Fibroblast of mammary gland (primary cell): ENCODE measurements at regions not wholly inside any gene's neighbourhood (a gene's known extent, or its start where the extent isn't known, plus 50 kb on each side); places are given as distances from the start of the nearest gene placed in this dataset.

Experiments used
- DNase-seq: peaks from one replicate; pipeline ENCODE4 v3.0.0-alpha.2; 2010; ENCODE audit warnings: low read depth
- H3K4me3 ChIP-seq: 2 replicates; pipeline ENCODE4 v1.5.1; 2011; ENCODE audit warnings: low read depth, mild to moderate bottlenecking, low read length, moderate library complexity; ENCODE audit not compliant: control insufficient read depth
- CTCF ChIP-seq: conservative IDR thresholded peaks from 2 replicates; pipeline ENCODE4 v1.5.1; 2011; ENCODE audit warnings: low read depth, low read length, inconsistent platforms; ENCODE audit not compliant: control insufficient read depth, insufficient read depth

DNA sequence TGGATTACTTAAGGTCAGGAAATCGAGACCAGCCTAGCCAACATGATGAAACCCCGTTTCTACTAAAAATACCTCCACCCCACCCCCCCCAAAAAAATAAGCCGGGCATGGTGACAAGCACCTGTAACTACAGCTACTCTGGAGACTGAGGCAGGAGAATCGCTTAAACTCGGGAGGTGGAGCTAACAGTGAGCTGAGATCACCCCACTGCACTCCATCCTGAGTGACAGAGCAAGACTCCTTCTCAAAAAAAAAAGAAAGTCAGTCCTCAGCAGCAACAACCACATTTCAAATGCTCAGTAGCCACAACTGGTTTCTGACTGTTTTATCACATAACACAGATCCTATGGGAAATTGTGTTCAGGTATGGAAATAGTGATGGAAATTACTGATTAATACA, 135.3 kb downstream of the HFE start:
- DNase-seq, result no peak
- TF ChIP-seq CTCF, result no peak
- H3K4me3 ChIP-seq, result no peak overlapping the region

DNA sequence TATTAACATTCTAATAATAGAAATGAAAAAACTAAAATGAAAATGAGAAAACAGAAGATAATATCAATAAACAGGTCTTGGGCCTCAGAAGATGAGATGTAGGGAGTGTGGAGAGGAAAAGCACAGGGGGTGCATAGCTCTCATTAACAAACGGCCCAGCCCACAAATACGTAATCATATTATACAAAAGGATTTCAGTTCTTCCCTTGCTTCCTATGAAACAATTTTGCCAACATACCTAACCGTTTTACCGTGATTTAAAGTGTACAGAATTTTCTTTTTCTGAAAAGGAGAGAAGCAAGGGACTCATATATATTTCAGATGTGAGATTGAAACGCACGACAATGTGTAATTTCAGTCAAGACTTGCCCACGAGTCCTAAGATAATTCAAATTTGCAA, 136.0 kb downstream of the HFE start:
- no peak for TF ChIP-seq CTCF
- H3K4me3 ChIP-seq, result peak overlapping the region; percentile 49
- DNase-seq, result no peak

- peak; percentile 84 for DNase-seq
- peak overlapping the region; percentile 49 for H3K4me3 ChIP-seq
- TF ChIP-seq CTCF, result no peak
These were observed 136.7 kb downstream of the HFE start for GRCh38 chr6:26223650-26224546.

DNA sequence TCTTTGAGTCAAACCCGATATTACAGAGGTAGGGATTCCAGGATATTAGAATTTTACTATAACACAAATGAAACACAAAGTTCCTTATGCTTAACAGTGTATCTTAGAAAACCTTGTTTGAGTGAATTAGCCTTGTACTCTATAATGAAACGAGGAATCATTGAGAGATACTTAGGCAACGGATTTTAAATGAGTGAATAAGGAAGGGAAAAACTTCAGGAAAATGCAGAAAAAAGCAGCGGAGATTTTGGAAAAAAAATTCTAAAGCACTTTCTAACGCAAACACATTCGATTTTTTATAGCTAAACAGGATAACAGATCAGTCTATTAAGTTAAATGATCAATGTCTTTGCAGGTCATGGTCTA, 137.3 kb downstream of the HFE start:
- no peak for TF ChIP-seq CTCF
- H3K4me3 ChIP-seq, result peak overlapping the region; percentile 49

GRCh38 chr6:26224940-26225847, 138.0 kb downstream of the HFE start:
- peak overlapping the region; percentile 21 for H3K4me3 ChIP-seq

More for the DNA sequence above, 137.3 kb downstream of the HFE start:
- no peak for DNase-seq

More at GRCh38 chr6:26224940-26225847, 138.0 kb downstream of the HFE start:
- peak; percentile 76 for DNase-seq
- no peak for TF ChIP-seq CTCF
